ENCODE measurements at regions not wholly inside any gene's neighbourhood (a gene's known extent, or its start where the extent isn't known, plus 50 kb on each side); places are given as distances from the start of the nearest gene placed in this dataset.

GRCh38 chr6:74914888-74915287 is 291.0 kb downstream of the COL12A1 start:
- TF ChIP-seq RAD21 (IDR thresholded peaks at IDR 0.05; ENCODE audit: low read depth) (no peak), REST (IDR thresholded peaks at IDR 0.05; ENCODE audit: low read depth) (no peak), USF1 (IDR thresholded peaks at IDR 0.05) (no peak), CEBPB (IDR thresholded peaks at IDR 0.05) (no peak)

All from Ishikawa (cell line).